MM.1S (cell line): ENCODE measurements at regions not wholly inside any gene's neighbourhood (a gene's known extent, or its start where the extent isn't known, plus 50 kb on each side); places are given as distances from the start of the nearest gene placed in this dataset.

Experiments
- DNase-seq: peaks from one replicate; pipeline ENCODE4 v3.0.0-alpha.2; 2015
- H2AFZ ChIP-seq: fragments of 300-600 bp; sonication (generic); 2 replicates; pipeline ENCODE4 v1.6.0; 2016; ENCODE audit warnings: antibody characterized with exemption, low read length
- H3F3A ChIP-seq: fragments of 300-600 bp; sonication (generic); 2 replicates; pipeline ENCODE4 v1.6.1; 2016; ENCODE audit warnings: mild to moderate bottlenecking, antibody characterized with exemption, low read length, moderate library complexity, mixed read lengths; ENCODE audit not compliant: insufficient read depth
- H3K27ac ChIP-seq: fragments of 300-600 bp; sonication (generic); 2 replicates; pipeline ENCODE4 v1.5.1; 2016; ENCODE audit warnings: mild to moderate bottlenecking, low read length
- H3K27me3 ChIP-seq: fragments of 300-600 bp; sonication (generic); replicated peaks from 2 replicates; pipeline ENCODE4 v1.6.0; 2016; ENCODE audit warnings: low read length; ENCODE audit not compliant: insufficient read depth
- H3K36me3 ChIP-seq: fragments of 300-600 bp; sonication (generic); replicated peaks from 2 replicates; pipeline ENCODE4 v1.6.1; 2016; ENCODE audit warnings: mild to moderate bottlenecking, low read length, mixed read lengths; ENCODE audit not compliant: insufficient read depth
- H3K4me1 ChIP-seq: fragments of 300-600 bp; sonication (generic); 2 replicates; pipeline ENCODE4 v1.6.1; 2016; ENCODE audit warnings: low read length, mixed read lengths
- H3K4me2 ChIP-seq: fragments of 300-600 bp; sonication (generic); 2 replicates; pipeline ENCODE4 v1.6.0; 2016; ENCODE audit warnings: low read depth, low read length
- H3K4me3 ChIP-seq: fragments of 300-600 bp; sonication (generic); 2 replicates; pipeline ENCODE4 v1.5.1; 2016; ENCODE audit warnings: low read length, mixed read lengths
- H3K79me2 ChIP-seq: fragments of 300-600 bp; sonication (generic); 2 replicates; pipeline ENCODE4 v1.6.1; 2016; ENCODE audit warnings: mixed run types, low read length, mixed read lengths
- H3K9ac ChIP-seq: fragments of 300-600 bp; sonication (generic); 2 replicates; pipeline ENCODE4 v1.6.1; 2016; ENCODE audit warnings: low read length, mixed read lengths
- H3K9me2 ChIP-seq: fragments of 300-600 bp; sonication (generic); replicated peaks from 2 replicates; pipeline ENCODE4 v1.6.1; 2016; ENCODE audit warnings: mild to moderate bottlenecking, low read length, mixed read lengths; ENCODE audit not compliant: insufficient read depth
- H3K9me3 ChIP-seq: fragments of 300-600 bp; sonication (generic); replicated peaks from 2 replicates; pipeline ENCODE4 v1.6.1; 2016; ENCODE audit warnings: mild to moderate bottlenecking, low read length, mixed read lengths; ENCODE audit not compliant: insufficient read depth
- H4K20me1 ChIP-seq: fragments of 300-600 bp; sonication (generic); 2 replicates; pipeline ENCODE4 v1.6.1; 2016; ENCODE audit warnings: mild to moderate bottlenecking, low read length, moderate library complexity, mixed read lengths; ENCODE audit not compliant: insufficient read depth
- CTCF ChIP-seq: fragments of 300-600 bp; sonication (generic); IDR thresholded peaks from 2 replicates; pipeline ENCODE4 v1.5.1; 2016; ENCODE audit warnings: antibody characterized with exemption, low read length, mixed read lengths
- EZH2 ChIP-seq: fragments of 300-600 bp; sonication (generic); optimal IDR thresholded peaks from 2 replicates; pipeline ENCODE3; 2017; ENCODE audit warnings: low read depth, mild to moderate bottlenecking, antibody characterized with exemption, low read length, mixed read lengths
- EZH2phosphoT487 ChIP-seq: fragments of 300-600 bp; sonication (generic); IDR thresholded peaks from 2 replicates; pipeline ENCODE4 v1.6.1; 2018; ENCODE audit warnings: antibody characterized with exemption, low read length

GRCh38 chr5:8828596-8829322, 717.1 kb downstream of the SEMA5A start:
- Histone ChIP-seq H3K4me1 (no peaks in the 10 kb centered on the region), H3K9ac (no peak overlapping the region), H3K79me2 (no peaks in the 10 kb centered on the region), H3K4me3 (no peak overlapping the region), H3K27me3 (no peaks in the 10 kb centered on the region), H3K36me3 (no peaks in the 10 kb centered on the region), H3F3A (no peaks in the 10 kb centered on the region), H4K20me1 (no peaks in the 10 kb centered on the region), H3K4me2 (no peak overlapping the region), H3K9me3 (no peaks in the 10 kb centered on the region), H3K9me2 (no peaks in the 10 kb centered on the region), H3K27ac (no peak overlapping the region), H2AFZ (no peak overlapping the region)
- no peak for DNase-seq
- TF ChIP-seq EZH2 (no peak), CTCF (no peak), EZH2phosphoT487 (no peak)

GRCh38 chr5:8829323-8830029, 716.4 kb downstream of the SEMA5A start:
- Histone ChIP-seq H3K4me2 (no peak overlapping the region), H3K27ac (no peak overlapping the region)

GRCh38 chr5:8831251-8831650, 714.6 kb downstream of the SEMA5A start:
- Histone ChIP-seq H3K4me2 (no peak overlapping the region), H3K9me3 (no peaks in the 10 kb centered on the region), H3K9ac (no peak overlapping the region), H3K4me3 (no peak overlapping the region), H3K27me3 (no peaks in the 10 kb centered on the region), H3K79me2 (no peaks in the 10 kb centered on the region), H3K9me2 (no peaks in the 10 kb centered on the region), H2AFZ (no peak overlapping the region), H3K4me1 (no peaks in the 10 kb centered on the region), H3F3A (no peaks in the 10 kb centered on the region), H3K36me3 (no peaks in the 10 kb centered on the region), H4K20me1 (no peaks in the 10 kb centered on the region), H3K27ac (no peak overlapping the region)
- no peak for TF ChIP-seq EZH2phosphoT487
- TF ChIP-seq CTCF, result no peak
- TF ChIP-seq EZH2, result no peak
- DNase-seq, result no peak

More at GRCh38 chr5:8829323-8830029, 716.4 kb downstream of the SEMA5A start:
- Histone ChIP-seq H3K79me2 (no peaks in the 10 kb centered on the region), H3K36me3 (no peaks in the 10 kb centered on the region), H3K9me3 (no peaks in the 10 kb centered on the region), H3K9ac (no peak overlapping the region), H3K4me1 (no peaks in the 10 kb centered on the region), H3K4me3 (no peak overlapping the region), H3K27me3 (no peaks in the 10 kb centered on the region), H4K20me1 (no peaks in the 10 kb centered on the region), H3F3A (no peaks in the 10 kb centered on the region), H2AFZ (no peak overlapping the region), H3K9me2 (no peaks in the 10 kb centered on the region)
- DNase-seq, result no peak
- TF ChIP-seq EZH2 (no peak), EZH2phosphoT487 (no peak), CTCF (no peak)
